ENCODE measurements at regions not wholly inside any gene's neighbourhood (a gene's known extent, or its start where the extent isn't known, plus 50 kb on each side); places are given as distances from the start of the nearest gene placed in this dataset.

DNA sequence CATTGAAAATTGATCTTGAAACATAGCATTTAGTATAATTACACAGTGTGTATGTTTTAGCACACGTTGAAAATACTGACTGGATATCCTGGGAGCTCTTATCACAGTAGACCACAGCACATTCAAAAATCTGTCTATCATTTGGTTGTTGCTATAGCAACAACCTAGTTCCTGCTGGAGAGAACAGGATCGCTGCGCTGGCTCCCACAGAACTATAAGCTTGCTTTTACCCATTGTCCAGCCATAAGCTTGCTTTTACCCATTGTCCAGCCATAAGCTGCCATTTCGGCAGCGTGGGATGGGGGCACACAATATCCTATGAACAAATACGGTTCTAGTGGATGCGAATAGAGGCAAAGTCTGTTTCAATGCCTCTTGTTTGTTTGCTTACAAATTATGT, 70.4 kb upstream of the ST6GAL2 start:
- intact Hi-C loops (cut with micrococcal nuclease) = no loop called here
- no peaks in the 10 kb centered on the region for H3K36me3 Mint-ChIP-seq
- Histone ChIP-seq H3K4me3 (ENCODE audit: low read length in 2 of 2) (no peak overlapping the region), H3K27ac (ENCODE audit: low read depth, low read length) (no peak overlapping the region), H3K9me3 (ENCODE audit: control insufficient read depth in 1 of 2, low read length in 2 of 2) (no peaks in the 10 kb centered on the region), H3K36me3 (ENCODE audit: insufficient read depth, low read length) (no peaks in the 10 kb centered on the region), H3K4me1 (ENCODE audit: insufficient read depth, low read length) (no peaks in the 10 kb centered on the region), H3K27me3 (ENCODE audit: insufficient read depth, low read length) (no peaks in the 10 kb centered on the region)
- peaks cover 0 to 2% of the 10 kb centered on the region in 2 donors for H3K27me3 Mint-ChIP-seq
- H3K27ac Mint-ChIP-seq = no peak overlapping the region
- ChIA-PET POLR2A (ENCODE audit: partially characterized antibody) (no interaction called here), CTCF (ENCODE audit: partially characterized antibody) (no interaction called here)
- H3K4me1 Mint-ChIP-seq = no peaks in the 10 kb centered on the region
- no peak for DNase-seq
- H3K9me3 Mint-ChIP-seq = peaks cover 0 to 4% (median 0%) of the 10 kb centered on the region in 8 donors
- H3K4me3 Mint-ChIP-seq = no peak overlapping the region

DNA sequence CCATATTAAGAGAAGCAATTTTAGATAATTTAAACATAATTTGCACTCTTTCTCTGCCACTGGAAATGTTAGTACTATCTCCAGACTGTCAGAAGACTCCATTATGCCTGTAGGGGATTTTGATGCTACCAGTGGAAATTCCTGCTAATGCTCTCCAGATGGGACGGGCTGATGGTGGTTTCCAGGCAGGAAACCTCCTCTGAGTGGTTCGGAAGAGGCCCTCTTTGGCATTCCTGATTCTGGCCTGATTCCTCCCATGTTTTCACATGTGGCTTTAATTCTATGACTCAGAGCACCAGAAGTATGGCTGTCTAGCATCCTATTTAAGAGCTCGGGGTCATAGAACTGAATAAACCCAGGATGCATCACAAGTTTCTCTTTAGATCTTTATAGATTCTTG, 70.9 kb upstream of the ST6GAL2 start:
- no peak for DNase-seq
- peaks cover 0 to 2% of the 10 kb centered on the region in 2 donors for H3K27me3 Mint-ChIP-seq
- no peak overlapping the region for H3K27ac ChIP-seq (ENCODE audit: low read depth, low read length)
- peaks cover 0 to 4% (median 0%) of the 10 kb centered on the region in 8 donors for H3K9me3 Mint-ChIP-seq
- H3K4me1 Mint-ChIP-seq = no peaks in the 10 kb centered on the region
- no peaks in the 10 kb centered on the region for H3K36me3 ChIP-seq (ENCODE audit: insufficient read depth, low read length)
- H3K9me3 ChIP-seq (ENCODE audit: control insufficient read depth in 1 of 2, low read length in 2 of 2) = no peaks in the 10 kb centered on the region
- H3K4me3 ChIP-seq (ENCODE audit: low read length in 2 of 2) = no peak overlapping the region
- H3K4me1 ChIP-seq (ENCODE audit: insufficient read depth, low read length) = no peaks in the 10 kb centered on the region
- ChIA-PET CTCF (ENCODE audit: partially characterized antibody) (no interaction called here), POLR2A (ENCODE audit: partially characterized antibody) (no interaction called here)
- H3K27ac Mint-ChIP-seq = no peak overlapping the region
- H3K36me3 Mint-ChIP-seq = no peaks in the 10 kb centered on the region
- H3K27me3 ChIP-seq (ENCODE audit: insufficient read depth, low read length) = no peaks in the 10 kb centered on the region
- intact Hi-C loops (cut with micrococcal nuclease) = no loop called here
- H3K4me3 Mint-ChIP-seq = no peak overlapping the region

DNA sequence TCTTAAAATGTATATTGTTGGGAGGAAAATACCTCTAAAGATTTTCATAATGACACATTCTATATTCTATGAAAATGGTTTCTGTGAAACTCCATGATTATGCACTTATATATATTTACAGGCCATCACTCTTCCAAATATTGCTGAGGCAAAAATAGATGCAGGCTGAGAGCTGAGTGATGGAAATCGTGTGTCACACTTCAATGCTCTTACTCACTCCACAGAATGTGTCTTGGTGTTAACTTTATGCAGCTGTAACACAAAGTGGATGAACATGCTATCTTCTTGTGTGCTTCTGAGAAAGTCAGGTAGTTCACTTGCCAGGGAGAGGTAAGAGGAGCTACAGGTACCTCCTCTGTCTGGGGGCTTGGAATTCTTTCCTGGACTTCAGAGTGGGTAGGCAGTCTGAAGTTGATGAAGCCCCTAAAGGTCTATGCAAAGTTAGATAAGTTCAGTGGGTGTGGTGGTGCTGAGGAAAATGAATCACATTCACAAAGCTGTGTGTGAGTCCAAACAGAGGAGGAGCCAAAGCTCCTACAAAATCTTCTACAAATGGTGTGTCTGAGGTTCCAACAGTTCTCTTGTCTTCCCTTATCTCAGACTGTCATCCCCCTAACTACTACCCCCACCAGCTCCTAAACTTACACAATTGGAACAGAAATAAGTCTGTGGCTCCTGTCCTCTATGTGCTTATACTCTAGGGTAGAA, 74.2 kb upstream of the ST6GAL2 start:
- Mint-ChIP-seq H3K9me3 (peaks cover 0 to 3% (median 0%) of the 10 kb centered on the region in 8 donors), H3K4me1 (no peaks in the 10 kb centered on the region), H3K27me3 (no peaks in the 10 kb centered on the region), H3K27ac (no peak overlapping the region), H3K36me3 (no peaks in the 10 kb centered on the region), H3K4me3 (no peak overlapping the region)
- intact Hi-C loops (cut with micrococcal nuclease) = no loop called here
- DNase-seq = no peak
- H3K4me1 ChIP-seq (ENCODE audit: insufficient read depth, low read length) = no peaks in the 10 kb centered on the region
- H3K4me3 ChIP-seq (ENCODE audit: low read length in 2 of 2) = no peak overlapping the region
- no peak overlapping the region for H3K27ac ChIP-seq (ENCODE audit: low read depth, low read length)
- H3K36me3 ChIP-seq (ENCODE audit: insufficient read depth, low read length) = no peaks in the 10 kb centered on the region
- H3K9me3 ChIP-seq (ENCODE audit: control insufficient read depth in 1 of 2, low read length in 2 of 2) = no peaks in the 10 kb centered on the region
- H3K27me3 ChIP-seq (ENCODE audit: insufficient read depth, low read length) = no peaks in the 10 kb centered on the region
- ChIA-PET CTCF (ENCODE audit: partially characterized antibody) (no interaction called here), POLR2A (ENCODE audit: partially characterized antibody) (no interaction called here)

DNA sequence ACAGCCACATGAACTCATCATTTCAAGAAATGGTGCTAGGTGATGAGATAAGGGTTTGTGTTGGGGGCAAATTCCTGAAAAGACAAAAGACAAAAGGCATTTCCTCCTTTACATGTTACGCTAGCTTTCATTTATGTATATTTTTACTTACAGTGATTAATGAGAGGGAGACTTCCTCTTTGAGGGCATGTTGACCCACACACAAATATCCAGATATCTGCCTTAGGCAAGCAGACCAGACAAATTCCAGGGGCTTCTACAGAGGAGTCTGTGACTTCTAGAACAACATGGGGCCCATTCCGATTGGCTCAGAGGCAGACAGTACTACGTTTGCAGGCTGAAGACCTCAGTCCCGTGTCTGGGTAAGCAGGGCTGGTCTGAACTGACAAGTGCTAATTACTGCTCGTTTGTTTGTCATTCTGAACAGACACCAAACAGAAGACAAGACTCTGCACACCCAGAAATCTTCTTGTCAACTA, 74.8 kb upstream of the ST6GAL2 start:
- Mint-ChIP-seq H3K27ac (no peak overlapping the region), H3K27me3 (no peaks in the 10 kb centered on the region), H3K4me3 (no peak overlapping the region), H3K4me1 (no peaks in the 10 kb centered on the region), H3K36me3 (no peaks in the 10 kb centered on the region), H3K9me3 (peaks cover 0 to 3% (median 0%) of the 10 kb centered on the region in 8 donors)
- ChIA-PET POLR2A (ENCODE audit: partially characterized antibody) (no interaction called here), CTCF (ENCODE audit: partially characterized antibody) (no interaction called here)
- Histone ChIP-seq H3K4me3 (ENCODE audit: low read length in 2 of 2) (no peak overlapping the region), H3K36me3 (ENCODE audit: insufficient read depth, low read length) (no peaks in the 10 kb centered on the region), H3K27me3 (ENCODE audit: insufficient read depth, low read length) (no peaks in the 10 kb centered on the region), H3K27ac (ENCODE audit: low read depth, low read length) (no peak overlapping the region), H3K4me1 (ENCODE audit: insufficient read depth, low read length) (no peaks in the 10 kb centered on the region), H3K9me3 (ENCODE audit: control insufficient read depth in 1 of 2, low read length in 2 of 2) (no peaks in the 10 kb centered on the region)
- DNase-seq = no peak
- intact Hi-C loops (cut with micrococcal nuclease) = no loop called here

DNA sequence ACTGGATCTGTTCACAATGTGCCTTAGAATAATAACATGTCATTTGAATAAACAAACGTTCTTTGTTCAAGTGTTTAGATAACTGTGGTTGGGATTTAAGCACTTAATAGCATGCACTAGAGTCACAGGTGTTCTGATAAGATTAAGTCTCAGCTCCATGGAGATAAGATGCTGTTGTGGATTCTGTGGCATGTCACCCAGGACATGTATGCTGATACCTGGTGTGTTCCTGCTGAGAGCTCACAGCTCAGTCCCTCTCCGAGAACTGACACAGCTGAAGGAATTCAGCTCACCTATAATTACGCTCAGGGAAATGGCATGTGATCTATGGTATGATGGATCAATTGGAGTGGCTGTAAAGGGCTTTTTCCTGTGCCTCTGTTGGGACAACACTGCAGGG, 75.4 kb upstream of the ST6GAL2 start:
- no peak for DNase-seq
- intact Hi-C loops (cut with micrococcal nuclease) = no loop called here
- Mint-ChIP-seq H3K9me3 (peaks cover 0 to 3% (median 0%) of the 10 kb centered on the region in 8 donors), H3K36me3 (no peaks in the 10 kb centered on the region), H3K27me3 (no peaks in the 10 kb centered on the region), H3K4me1 (no peaks in the 10 kb centered on the region), H3K27ac (no peak overlapping the region), H3K4me3 (no peak overlapping the region)
- H3K27me3 ChIP-seq (ENCODE audit: insufficient read depth, low read length) = no peaks in the 10 kb centered on the region
- H3K36me3 ChIP-seq (ENCODE audit: insufficient read depth, low read length) = no peaks in the 10 kb centered on the region
- H3K9me3 ChIP-seq (ENCODE audit: control insufficient read depth in 1 of 2, low read length in 2 of 2) = no peaks in the 10 kb centered on the region
- H3K27ac ChIP-seq (ENCODE audit: low read depth, low read length) = no peak overlapping the region
- no peaks in the 10 kb centered on the region for H3K4me1 ChIP-seq (ENCODE audit: insufficient read depth, low read length)
- no peak overlapping the region for H3K4me3 ChIP-seq (ENCODE audit: low read length in 2 of 2)
- ChIA-PET POLR2A (ENCODE audit: partially characterized antibody) (no interaction called here), CTCF (ENCODE audit: partially characterized antibody) (no interaction called here)

DNA sequence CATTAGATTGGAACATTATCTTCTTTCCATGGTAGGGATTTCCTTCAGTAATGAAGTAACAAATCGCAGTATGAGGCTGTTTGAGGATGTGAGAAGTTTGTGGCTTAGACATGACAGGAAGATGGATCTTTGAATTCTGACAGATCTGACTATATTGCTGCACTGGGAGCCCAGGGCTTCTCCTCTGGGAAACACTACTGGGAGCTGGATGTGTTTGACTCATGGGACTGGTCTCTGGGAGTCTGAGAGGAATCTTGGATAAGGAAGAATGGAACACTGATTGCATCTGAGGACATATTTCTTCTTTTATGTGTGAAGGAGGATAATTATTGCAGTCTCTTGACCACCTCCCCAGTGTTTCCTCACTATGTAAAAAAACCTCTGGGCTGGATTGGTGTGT, 77.2 kb upstream of the ST6GAL2 start:
- Histone ChIP-seq H3K4me1 (ENCODE audit: insufficient read depth, low read length) (no peaks in the 10 kb centered on the region), H3K27me3 (ENCODE audit: insufficient read depth, low read length) (no peaks in the 10 kb centered on the region), H3K9me3 (ENCODE audit: control insufficient read depth in 1 of 2, low read length in 2 of 2) (no peaks in the 10 kb centered on the region), H3K27ac (ENCODE audit: low read depth, low read length) (no peak overlapping the region), H3K36me3 (ENCODE audit: insufficient read depth, low read length) (no peaks in the 10 kb centered on the region), H3K4me3 (ENCODE audit: low read length in 2 of 2) (no peak overlapping the region)
- Mint-ChIP-seq H3K36me3 (no peaks in the 10 kb centered on the region), H3K9me3 (peaks cover 0 to 4% (median 0%) of the 10 kb centered on the region in 8 donors), H3K27me3 (no peaks in the 10 kb centered on the region), H3K4me1 (no peaks in the 10 kb centered on the region), H3K27ac (no peak overlapping the region), H3K4me3 (no peak overlapping the region)
- POLR2A ChIA-PET (ENCODE audit: partially characterized antibody) = no interaction called here
- intact Hi-C loops (cut with micrococcal nuclease) = no loop called here
- no peak for DNase-seq
- CTCF ChIA-PET (ENCODE audit: partially characterized antibody) = no interaction called here

DNA sequence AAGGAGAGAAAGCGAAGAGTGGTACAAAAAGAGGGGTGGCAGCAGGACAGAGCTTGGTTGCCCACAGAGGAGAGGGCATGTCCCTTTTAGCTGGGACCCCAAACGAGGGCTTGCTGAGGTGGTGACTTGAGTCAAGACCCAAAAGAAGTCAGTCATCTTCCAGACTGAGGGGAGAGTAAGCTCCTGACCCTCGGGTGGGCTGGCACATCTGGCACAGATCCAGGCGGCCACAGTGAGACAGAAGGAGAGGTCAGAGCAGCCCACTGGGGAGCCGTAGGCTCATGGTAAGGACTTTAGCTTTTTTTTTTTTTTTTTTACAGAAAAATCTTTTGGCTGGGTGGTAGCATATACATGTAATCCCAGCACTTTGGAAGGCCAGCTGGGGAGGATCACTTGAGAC, 77.9 kb upstream of the ST6GAL2 start:
- intact Hi-C loops (cut with micrococcal nuclease) = no loop called here
- no peaks in the 10 kb centered on the region for H3K4me1 Mint-ChIP-seq
- H3K27me3 Mint-ChIP-seq = no peaks in the 10 kb centered on the region
- CTCF ChIA-PET (ENCODE audit: partially characterized antibody) = interaction anchor here (0.7 kb wide), 1 partner anchor 16 kb away, joined by 3 read pairs; no protein-coding TSS in a partner anchor
- no peak for DNase-seq
- Histone ChIP-seq H3K4me1 (ENCODE audit: insufficient read depth, low read length) (no peaks in the 10 kb centered on the region), H3K36me3 (ENCODE audit: insufficient read depth, low read length) (no peaks in the 10 kb centered on the region), H3K27ac (ENCODE audit: low read depth, low read length) (no peak overlapping the region), H3K4me3 (ENCODE audit: low read length in 2 of 2) (no peak overlapping the region), H3K27me3 (ENCODE audit: insufficient read depth, low read length) (no peaks in the 10 kb centered on the region), H3K9me3 (ENCODE audit: control insufficient read depth in 1 of 2, low read length in 2 of 2) (no peaks in the 10 kb centered on the region)
- H3K4me3 Mint-ChIP-seq = no peak overlapping the region
- no peak overlapping the region for H3K27ac Mint-ChIP-seq
- POLR2A ChIA-PET (ENCODE audit: partially characterized antibody) = no interaction called here
- peaks cover 0 to 4% (median 0%) of the 10 kb centered on the region in 8 donors for H3K9me3 Mint-ChIP-seq
- H3K36me3 Mint-ChIP-seq = no peaks in the 10 kb centered on the region

DNA sequence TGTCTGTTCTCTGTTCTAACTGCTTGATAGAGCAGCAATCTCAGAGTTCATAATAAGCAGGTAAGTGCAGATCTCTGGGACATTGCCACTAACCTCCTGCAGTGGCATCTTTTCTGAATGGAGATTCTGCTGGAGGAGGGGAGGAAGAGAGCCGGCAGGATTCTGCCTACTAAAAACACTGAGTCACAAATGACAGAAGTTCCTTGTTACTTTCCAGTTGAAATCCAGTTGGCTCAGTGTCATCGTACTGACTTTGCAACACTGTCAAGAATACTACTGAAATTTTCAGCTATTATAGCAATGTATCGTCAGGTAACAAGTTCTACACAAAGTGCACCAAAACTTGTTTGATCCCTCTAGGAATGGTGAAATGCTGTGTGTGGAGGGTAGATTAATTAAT, 79.6 kb upstream of the ST6GAL2 start:
- H3K36me3 Mint-ChIP-seq = no peaks in the 10 kb centered on the region
- no peaks in the 10 kb centered on the region for H3K9me3 ChIP-seq (ENCODE audit: control insufficient read depth in 1 of 2, low read length in 2 of 2)
- no peaks in the 10 kb centered on the region for H3K27me3 ChIP-seq (ENCODE audit: insufficient read depth, low read length)
- H3K4me1 ChIP-seq (ENCODE audit: insufficient read depth, low read length) = no peaks in the 10 kb centered on the region
- H3K27ac Mint-ChIP-seq = no peak overlapping the region
- intact Hi-C loops (cut with micrococcal nuclease) = no loop called here
- H3K27me3 Mint-ChIP-seq = no peaks in the 10 kb centered on the region
- H3K27ac ChIP-seq (ENCODE audit: low read depth, low read length) = no peak overlapping the region
- ChIA-PET POLR2A (ENCODE audit: partially characterized antibody) (no interaction called here), CTCF (ENCODE audit: partially characterized antibody) (no interaction called here)
- H3K4me3 Mint-ChIP-seq = no peak overlapping the region
- no peaks in the 10 kb centered on the region for H3K36me3 ChIP-seq (ENCODE audit: insufficient read depth, low read length)
- no peak overlapping the region for H3K4me3 ChIP-seq (ENCODE audit: low read length in 2 of 2)
- no peak for DNase-seq
- peaks cover 0 to 8% (median 2%) of the 10 kb centered on the region in 8 donors for H3K9me3 Mint-ChIP-seq
- H3K4me1 Mint-ChIP-seq = no peaks in the 10 kb centered on the region

Data from CD4-positive, alpha-beta memory T cell (primary cell).